ENCODE measurements at regions not wholly inside any gene's neighbourhood (a gene's known extent, or its start where the extent isn't known, plus 50 kb on each side); places are given as distances from the start of the nearest gene placed in this dataset.

DNA sequence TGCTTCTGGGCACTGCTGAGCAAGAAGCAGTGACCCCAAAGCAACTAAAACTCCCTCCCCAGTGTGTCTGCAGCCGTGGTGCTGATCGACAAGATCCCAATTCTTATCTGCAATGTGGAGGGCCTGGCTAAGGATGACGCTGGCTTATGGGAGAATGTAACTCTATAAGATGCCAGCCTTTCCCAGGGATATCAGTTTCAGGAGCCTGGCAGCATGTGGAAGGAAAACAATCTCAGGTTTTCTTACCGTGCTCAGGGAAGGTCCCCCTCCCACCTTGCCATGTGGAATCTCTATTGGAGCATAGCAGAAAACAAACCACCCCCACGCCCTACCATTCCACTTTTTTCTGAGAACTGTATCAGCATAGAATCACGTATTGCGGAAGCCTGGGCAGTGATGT lies 87.7 kb upstream of the PTPN3 start:
- no peak for TF ChIP-seq POLR2A (IDR thresholded peaks at IDR 0.05)
- TF ChIP-seq, protein P1, sequence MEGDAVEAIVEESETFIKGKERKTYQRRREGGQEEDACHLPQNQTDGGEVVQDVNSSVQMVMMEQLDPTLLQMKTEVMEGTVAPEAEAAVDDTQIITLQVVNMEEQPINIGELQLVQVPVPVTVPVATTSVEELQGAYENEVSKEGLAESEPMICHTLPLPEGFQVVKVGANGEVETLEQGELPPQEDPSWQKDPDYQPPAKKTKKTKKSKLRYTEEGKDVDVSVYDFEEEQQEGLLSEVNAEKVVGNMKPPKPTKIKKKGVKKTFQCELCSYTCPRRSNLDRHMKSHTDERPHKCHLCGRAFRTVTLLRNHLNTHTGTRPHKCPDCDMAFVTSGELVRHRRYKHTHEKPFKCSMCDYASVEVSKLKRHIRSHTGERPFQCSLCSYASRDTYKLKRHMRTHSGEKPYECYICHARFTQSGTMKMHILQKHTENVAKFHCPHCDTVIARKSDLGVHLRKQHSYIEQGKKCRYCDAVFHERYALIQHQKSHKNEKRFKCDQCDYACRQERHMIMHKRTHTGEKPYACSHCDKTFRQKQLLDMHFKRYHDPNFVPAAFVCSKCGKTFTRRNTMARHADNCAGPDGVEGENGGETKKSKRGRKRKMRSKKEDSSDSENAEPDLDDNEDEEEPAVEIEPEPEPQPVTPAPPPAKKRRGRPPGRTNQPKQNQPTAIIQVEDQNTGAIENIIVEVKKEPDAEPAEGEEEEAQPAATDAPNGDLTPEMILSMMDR (IDR thresholded peaks at IDR 0.05): no peak

Measured in esophagus squamous epithelium (tissue), 4 donors.